ENCODE measurements at regions not wholly inside any gene's neighbourhood (a gene's known extent, or its start where the extent isn't known, plus 50 kb on each side); places are given as distances from the start of the nearest gene placed in this dataset.

DNA sequence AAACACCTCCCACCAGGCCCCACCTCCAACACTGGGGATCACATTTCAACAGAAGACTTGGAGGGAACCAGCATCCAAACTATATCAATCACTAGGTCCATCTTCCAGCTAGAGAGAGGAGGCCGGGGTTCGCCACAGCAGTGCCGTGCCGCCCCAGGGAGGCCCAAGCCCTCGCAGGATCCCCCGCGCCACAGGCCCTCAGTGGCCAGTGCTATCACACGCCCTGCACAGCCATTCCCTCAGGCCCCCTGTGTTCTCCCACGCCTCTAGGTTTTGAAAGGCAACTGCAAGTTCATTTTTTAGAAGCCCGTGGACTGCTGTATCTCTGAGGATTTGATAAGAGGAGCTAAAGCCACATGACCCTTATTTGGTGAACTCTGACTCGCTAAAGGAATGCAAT is 136.4 kb downstream of the OAT start:
- Histone ChIP-seq H3K4me1 (ENCODE audit: insufficient read depth) (no peaks in the 10 kb centered on the region), H3K79me2 (no peaks in the 10 kb centered on the region), H3K27ac (no peak overlapping the region), H3K4me3 (no peak overlapping the region), H3K4me2 (no peak overlapping the region), H3K27me3 (peaks cover 6% of the 10 kb centered on the region), H3K9me2 (replicated peaks; ENCODE audit: insufficient read depth) (no peaks in the 10 kb centered on the region), H4K20me1 (ENCODE audit: insufficient read depth, poor library complexity, severe bottlenecking) (no peaks in the 10 kb centered on the region), H2AFZ (no peak overlapping the region), H3K36me3 (replicated peaks; ENCODE audit: insufficient read depth, low read depth) (no peaks in the 10 kb centered on the region), H3K9me3 (ENCODE audit: low read depth) (no peaks in the 10 kb centered on the region)
- 93% methylated on average over 10 of the region's 11 CpGs for WGBS (ENCODE audit: low lambda C conversion rate, missing lambda C conversion rate)
- no peak for DNase-seq (ENCODE audit: low spot score)
- TF ChIP-seq EZH2 (IDR thresholded peaks at IDR 0.05; ENCODE audit: borderline replicate concordance) = no peak
- TF ChIP-seq EZH2phosphoT487 (IDR thresholded peaks at IDR 0.05; ENCODE audit: low read depth, severe bottlenecking, unreplicated experiment) = no peak
- TF ChIP-seq, protein P1, sequence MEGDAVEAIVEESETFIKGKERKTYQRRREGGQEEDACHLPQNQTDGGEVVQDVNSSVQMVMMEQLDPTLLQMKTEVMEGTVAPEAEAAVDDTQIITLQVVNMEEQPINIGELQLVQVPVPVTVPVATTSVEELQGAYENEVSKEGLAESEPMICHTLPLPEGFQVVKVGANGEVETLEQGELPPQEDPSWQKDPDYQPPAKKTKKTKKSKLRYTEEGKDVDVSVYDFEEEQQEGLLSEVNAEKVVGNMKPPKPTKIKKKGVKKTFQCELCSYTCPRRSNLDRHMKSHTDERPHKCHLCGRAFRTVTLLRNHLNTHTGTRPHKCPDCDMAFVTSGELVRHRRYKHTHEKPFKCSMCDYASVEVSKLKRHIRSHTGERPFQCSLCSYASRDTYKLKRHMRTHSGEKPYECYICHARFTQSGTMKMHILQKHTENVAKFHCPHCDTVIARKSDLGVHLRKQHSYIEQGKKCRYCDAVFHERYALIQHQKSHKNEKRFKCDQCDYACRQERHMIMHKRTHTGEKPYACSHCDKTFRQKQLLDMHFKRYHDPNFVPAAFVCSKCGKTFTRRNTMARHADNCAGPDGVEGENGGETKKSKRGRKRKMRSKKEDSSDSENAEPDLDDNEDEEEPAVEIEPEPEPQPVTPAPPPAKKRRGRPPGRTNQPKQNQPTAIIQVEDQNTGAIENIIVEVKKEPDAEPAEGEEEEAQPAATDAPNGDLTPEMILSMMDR (IDR thresholded peaks at IDR 0.05; ENCODE audit: poor library complexity) = no peak

GRCh38 chr10:124281666-124282065 is 137.1 kb downstream of the OAT start:
- TF ChIP-seq EZH2phosphoT487 (IDR thresholded peaks at IDR 0.05; ENCODE audit: low read depth, severe bottlenecking, unreplicated experiment) = no peak
- TF ChIP-seq, protein P1 (IDR thresholded peaks at IDR 0.05; ENCODE audit: poor library complexity) = no peak
- no peak for TF ChIP-seq EZH2 (IDR thresholded peaks at IDR 0.05; ENCODE audit: borderline replicate concordance)
- no peaks in the 10 kb centered on the region for H3K9me3 ChIP-seq (ENCODE audit: low read depth)
- H4K20me1 ChIP-seq (ENCODE audit: insufficient read depth, poor library complexity, severe bottlenecking) = no peaks in the 10 kb centered on the region
- H3K79me2 ChIP-seq = no peaks in the 10 kb centered on the region
- peaks cover 6% of the 10 kb centered on the region for H3K27me3 ChIP-seq
- H2AFZ ChIP-seq = no peak overlapping the region
- DNase-seq (ENCODE audit: low spot score) = no peak
- no peak overlapping the region for H3K27ac ChIP-seq
- no peaks in the 10 kb centered on the region for H3K9me2 ChIP-seq (replicated peaks; ENCODE audit: insufficient read depth)
- H3K4me1 ChIP-seq (ENCODE audit: insufficient read depth) = no peaks in the 10 kb centered on the region
- H3K36me3 ChIP-seq (replicated peaks; ENCODE audit: insufficient read depth, low read depth) = no peaks in the 10 kb centered on the region
- 94% methylated on average over 10 of the region's 10 CpGs for WGBS (ENCODE audit: low lambda C conversion rate, missing lambda C conversion rate)
- H3K4me3 ChIP-seq = no peak overlapping the region
- H3K4me2 ChIP-seq = no peak overlapping the region

- WGBS (ENCODE audit: low lambda C conversion rate, missing lambda C conversion rate) = 92% methylated on average over 5 of the region's 5 CpGs
- no peak for DNase-seq (ENCODE audit: low spot score)
- H3K36me3 ChIP-seq (replicated peaks; ENCODE audit: insufficient read depth, low read depth) = no peaks in the 10 kb centered on the region
- TF ChIP-seq EZH2phosphoT487 (IDR thresholded peaks at IDR 0.05; ENCODE audit: low read depth, severe bottlenecking, unreplicated experiment) (no peak), EZH2 (IDR thresholded peaks at IDR 0.05; ENCODE audit: borderline replicate concordance) (no peak)
- TF ChIP-seq, protein P1 (IDR thresholded peaks at IDR 0.05; ENCODE audit: poor library complexity) = no peak
- no peaks in the 10 kb centered on the region for H3K4me1 ChIP-seq (ENCODE audit: insufficient read depth)
- H2AFZ ChIP-seq = no peak overlapping the region
- H3K9me3 ChIP-seq (ENCODE audit: low read depth) = no peaks in the 10 kb centered on the region
- no peak overlapping the region for H3K27ac ChIP-seq
- H3K27me3 ChIP-seq = peaks cover 6% of the 10 kb centered on the region
- no peaks in the 10 kb centered on the region for H3K79me2 ChIP-seq
- no peaks in the 10 kb centered on the region for H4K20me1 ChIP-seq (ENCODE audit: insufficient read depth, poor library complexity, severe bottlenecking)
- H3K4me2 ChIP-seq = no peak overlapping the region
- H3K4me3 ChIP-seq = no peak overlapping the region
- no peaks in the 10 kb centered on the region for H3K9me2 ChIP-seq (replicated peaks; ENCODE audit: insufficient read depth)
Observed at GRCh38 chr10:124280916-124281315, 137.8 kb downstream of the OAT start.

DNA sequence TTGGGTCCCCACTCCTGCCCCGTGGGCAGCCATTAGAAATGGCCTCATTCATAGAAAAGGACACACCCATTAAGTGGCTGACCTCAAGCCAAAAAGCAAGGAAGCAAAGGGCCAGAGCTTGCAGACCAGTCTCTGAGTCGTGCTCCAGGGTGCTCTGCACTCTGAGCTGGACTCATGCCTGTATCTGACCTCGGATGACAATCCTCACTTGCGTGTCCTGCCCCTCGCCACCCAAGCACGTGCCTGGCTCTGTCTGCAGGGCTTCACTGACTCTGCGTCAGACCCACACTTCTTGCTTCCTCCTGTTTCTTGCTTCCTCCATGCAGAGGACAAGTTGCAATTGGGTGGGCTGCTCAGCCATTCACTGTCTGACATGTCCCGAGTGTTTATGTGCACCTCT is 138.8 kb downstream of the OAT start:
- Histone ChIP-seq H3K27me3 (peaks cover 5% of the 10 kb centered on the region), H3K36me3 (replicated peaks; ENCODE audit: insufficient read depth, low read depth) (no peaks in the 10 kb centered on the region)

More for the DNA sequence above, 138.8 kb downstream of the OAT start:
- no peak for DNase-seq (ENCODE audit: low spot score)
- Histone ChIP-seq H3K9me3 (ENCODE audit: low read depth) (no peaks in the 10 kb centered on the region), H3K4me3 (no peak overlapping the region), H2AFZ (no peak overlapping the region), H3K4me2 (no peak overlapping the region), H3K27ac (no peak overlapping the region), H3K9me2 (replicated peaks; ENCODE audit: insufficient read depth) (no peaks in the 10 kb centered on the region), H4K20me1 (ENCODE audit: insufficient read depth, poor library complexity, severe bottlenecking) (no peaks in the 10 kb centered on the region), H3K4me1 (ENCODE audit: insufficient read depth) (no peaks in the 10 kb centered on the region), H3K79me2 (no peaks in the 10 kb centered on the region)
- 86% methylated on average over 8 of the region's 8 CpGs for whole genome bisulfite sequencing (ENCODE audit: low lambda C conversion rate, missing lambda C conversion rate)
- TF ChIP-seq EZH2phosphoT487 (IDR thresholded peaks at IDR 0.05; ENCODE audit: low read depth, severe bottlenecking, unreplicated experiment) (no peak), EZH2 (IDR thresholded peaks at IDR 0.05; ENCODE audit: borderline replicate concordance) (no peak)
- TF ChIP-seq, protein P1 (IDR thresholded peaks at IDR 0.05; ENCODE audit: poor library complexity) = no peak
